Left ventricle myocardium inferior (tissue), 1 donor: ENCODE measurements at regions not wholly inside any gene's neighbourhood (a gene's known extent, or its start where the extent isn't known, plus 50 kb on each side); places are given as distances from the start of the nearest gene placed in this dataset.
"Not testable (repeated sequence)": the region's sequence is repeated elsewhere in the genome, so short reads cannot be mapped to it uniquely, and the experiment has no call there.

Experiments
- DNase-seq: peaks from one replicate; pipeline ENCODE4 v3.0.0-alpha.2; 2020
- H3K27ac ChIP-seq: fragments of 200-600 bp; replicated peaks from 2 replicates; pipeline ENCODE4 v1.8.0; 2021
- H3K27me3 ChIP-seq: fragments of 200-600 bp; 2 replicates; pipeline ENCODE4 v1.8.0; 2021; ENCODE audit warnings: low read depth
- H3K36me3 ChIP-seq: fragments of 200-600 bp; 2 replicates; pipeline ENCODE4 v1.8.0; 2021
- H3K4me1 ChIP-seq: fragments of 200-600 bp; 2 replicates; pipeline ENCODE4 v1.8.0; 2021
- H3K4me3 ChIP-seq: fragments of 200-600 bp; 2 replicates; pipeline ENCODE4 v1.8.0; 2021; ENCODE audit warnings: mild to moderate bottlenecking, moderate library complexity
- H3K9me3 ChIP-seq: fragments of 200-600 bp; replicated peaks from 2 replicates; pipeline ENCODE4 v1.8.0; 2021
- intact Hi-C: fragments of 100-400 bp; cut with micrococcal nuclease; formaldehyde crosslinking; loops from one replicate; pipeline ENCODE4 v1.11.0; 2022
- TF ChIP-seq, protein P1 (sequence below): fragments of 200-600 bp; IDR thresholded peaks from 2 replicates; pipeline ENCODE4 v1.8.0; 2021; ENCODE audit warnings: antibody characterized with exemption, mild to moderate bottlenecking, borderline replicate concordance
- donor health status: DM: no; HTN: yes; CAD: no; lungs with severe emphysema.

DNA sequence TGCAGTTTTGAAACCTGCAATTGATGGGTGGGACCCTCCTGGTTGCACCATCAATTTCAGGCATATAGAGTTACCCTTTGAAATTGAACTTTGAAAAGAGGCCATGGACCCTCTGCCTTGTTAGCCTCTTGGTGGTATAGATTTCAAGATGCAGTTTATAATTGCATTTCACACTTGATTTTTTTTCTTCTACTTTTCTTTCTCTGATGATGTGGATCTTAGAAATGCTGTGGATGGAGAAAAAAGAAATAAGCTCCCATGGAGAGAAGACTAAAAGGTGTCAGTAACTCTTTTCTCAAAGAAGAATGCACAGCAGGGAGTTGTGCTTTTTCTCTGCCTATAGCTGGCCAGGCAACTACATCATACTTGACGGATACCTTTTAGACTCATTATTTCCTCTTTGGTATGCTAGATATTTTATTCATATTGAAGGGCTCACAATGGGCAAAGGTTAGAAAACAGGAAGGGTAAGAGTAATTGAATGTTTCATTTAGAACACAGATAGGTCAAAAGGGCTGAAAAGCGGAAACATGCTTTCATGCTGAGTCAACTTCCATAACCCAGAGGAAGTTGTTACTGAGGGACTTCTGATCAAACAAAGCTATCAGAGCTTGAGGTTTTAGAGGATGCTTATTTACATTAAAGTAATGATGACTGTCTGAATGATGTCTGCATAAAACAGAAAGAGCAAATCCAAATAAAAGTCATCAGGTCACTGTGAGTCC, 773.2 kb upstream of the LRRN3 start:
- no peaks in the 10 kb centered on the region for H3K36me3 ChIP-seq

DNA sequence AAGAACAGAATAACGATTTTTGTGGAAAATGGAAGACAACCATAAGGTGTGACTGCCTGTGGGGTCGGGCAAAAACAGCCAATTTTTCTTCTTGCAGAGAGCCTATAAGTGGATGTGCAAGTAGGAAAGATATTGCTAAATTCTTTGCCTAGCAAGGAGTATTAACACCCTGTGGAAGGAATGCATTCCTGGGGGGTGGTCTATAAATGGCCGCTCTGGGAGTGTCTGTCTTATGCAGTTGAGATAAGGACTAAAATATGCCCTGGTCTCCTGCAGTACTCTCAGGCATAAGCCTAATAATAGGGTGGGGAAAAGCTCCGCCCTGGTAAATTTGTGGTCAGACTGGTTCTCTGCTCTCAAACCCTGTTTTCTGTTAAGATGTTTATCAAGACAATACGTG, 770.6 kb upstream of the LRRN3 start:
- DNase-seq, H3K4me1 ChIP-seq, H3K4me3 ChIP-seq, H3K27ac ChIP-seq, H3K27me3 ChIP-seq, intact Hi-C loops, H3K36me3 ChIP-seq: not testable (repeated sequence)
- peaks cover 24% of the 10 kb centered on the region for H3K9me3 ChIP-seq

More for the DNA sequence above, 773.2 kb upstream of the LRRN3 start:
- TF ChIP-seq, protein P1, sequence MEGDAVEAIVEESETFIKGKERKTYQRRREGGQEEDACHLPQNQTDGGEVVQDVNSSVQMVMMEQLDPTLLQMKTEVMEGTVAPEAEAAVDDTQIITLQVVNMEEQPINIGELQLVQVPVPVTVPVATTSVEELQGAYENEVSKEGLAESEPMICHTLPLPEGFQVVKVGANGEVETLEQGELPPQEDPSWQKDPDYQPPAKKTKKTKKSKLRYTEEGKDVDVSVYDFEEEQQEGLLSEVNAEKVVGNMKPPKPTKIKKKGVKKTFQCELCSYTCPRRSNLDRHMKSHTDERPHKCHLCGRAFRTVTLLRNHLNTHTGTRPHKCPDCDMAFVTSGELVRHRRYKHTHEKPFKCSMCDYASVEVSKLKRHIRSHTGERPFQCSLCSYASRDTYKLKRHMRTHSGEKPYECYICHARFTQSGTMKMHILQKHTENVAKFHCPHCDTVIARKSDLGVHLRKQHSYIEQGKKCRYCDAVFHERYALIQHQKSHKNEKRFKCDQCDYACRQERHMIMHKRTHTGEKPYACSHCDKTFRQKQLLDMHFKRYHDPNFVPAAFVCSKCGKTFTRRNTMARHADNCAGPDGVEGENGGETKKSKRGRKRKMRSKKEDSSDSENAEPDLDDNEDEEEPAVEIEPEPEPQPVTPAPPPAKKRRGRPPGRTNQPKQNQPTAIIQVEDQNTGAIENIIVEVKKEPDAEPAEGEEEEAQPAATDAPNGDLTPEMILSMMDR: no peak
- Histone ChIP-seq H3K27ac (no peak overlapping the region), H3K4me3 (no peak overlapping the region), H3K4me1 (no peaks in the 10 kb centered on the region), H3K27me3 (no peaks in the 10 kb centered on the region), H3K9me3 (peaks cover 24% of the 10 kb centered on the region)
- intact Hi-C loops: no loop called here
- no peak for DNase-seq

DNA sequence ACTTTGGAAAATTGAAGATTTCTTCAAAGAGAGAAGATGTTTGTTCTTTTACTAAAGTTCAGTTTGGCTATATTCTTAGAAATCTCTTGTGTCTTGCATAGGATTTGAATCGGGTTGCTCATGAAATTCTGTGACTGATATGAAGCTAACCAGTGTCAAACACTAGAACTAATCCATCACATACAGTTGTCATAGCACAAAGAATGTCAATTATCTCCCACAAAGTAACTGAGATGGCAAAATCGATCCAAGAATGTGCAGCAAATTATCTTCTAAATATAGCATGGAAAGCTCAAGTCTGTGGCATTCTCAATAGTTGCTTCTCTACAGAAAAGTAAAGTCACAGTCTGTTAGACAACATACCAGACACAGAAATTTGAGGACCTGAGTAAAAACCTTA, 768.1 kb upstream of the LRRN3 start:
- intact Hi-C loops: no loop called here
- H3K36me3 ChIP-seq: no peaks in the 10 kb centered on the region
- DNase-seq: no peak
- no peak overlapping the region for H3K27ac ChIP-seq
- TF ChIP-seq, protein P1: no peak
- no peak overlapping the region for H3K4me3 ChIP-seq
- no peaks in the 10 kb centered on the region for H3K4me1 ChIP-seq
- H3K27me3 ChIP-seq: no peaks in the 10 kb centered on the region
- peaks cover 24% of the 10 kb centered on the region for H3K9me3 ChIP-seq

DNA sequence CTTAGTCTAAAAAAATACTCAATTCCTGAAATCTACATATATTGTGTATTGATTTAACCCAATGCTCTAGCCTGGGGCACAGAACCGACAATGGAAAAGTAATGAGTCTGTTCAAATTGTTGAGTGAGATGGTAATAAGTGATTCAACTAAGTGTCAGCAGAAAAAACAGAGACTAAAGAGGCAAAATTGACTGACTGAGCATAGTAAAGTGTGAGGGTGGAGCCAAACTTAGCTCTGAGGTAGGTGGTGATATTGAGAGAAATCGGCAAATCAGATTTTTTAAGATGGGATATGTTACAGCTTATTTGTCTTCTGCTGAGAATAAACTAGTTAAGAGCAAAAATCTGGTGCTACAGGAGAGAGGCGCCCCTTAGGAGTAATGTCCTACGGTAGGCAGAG, 764.0 kb upstream of the LRRN3 start:
- H3K27me3 ChIP-seq: no peaks in the 10 kb centered on the region
- no peaks in the 10 kb centered on the region for H3K9me3 ChIP-seq
- H3K4me3 ChIP-seq: no peak overlapping the region
- no peak for DNase-seq
- intact Hi-C loops: no loop called here
- H3K27ac ChIP-seq: no peak overlapping the region
- no peaks in the 10 kb centered on the region for H3K4me1 ChIP-seq
- H3K36me3 ChIP-seq: no peaks in the 10 kb centered on the region
- TF ChIP-seq, protein P1: no peak

DNA sequence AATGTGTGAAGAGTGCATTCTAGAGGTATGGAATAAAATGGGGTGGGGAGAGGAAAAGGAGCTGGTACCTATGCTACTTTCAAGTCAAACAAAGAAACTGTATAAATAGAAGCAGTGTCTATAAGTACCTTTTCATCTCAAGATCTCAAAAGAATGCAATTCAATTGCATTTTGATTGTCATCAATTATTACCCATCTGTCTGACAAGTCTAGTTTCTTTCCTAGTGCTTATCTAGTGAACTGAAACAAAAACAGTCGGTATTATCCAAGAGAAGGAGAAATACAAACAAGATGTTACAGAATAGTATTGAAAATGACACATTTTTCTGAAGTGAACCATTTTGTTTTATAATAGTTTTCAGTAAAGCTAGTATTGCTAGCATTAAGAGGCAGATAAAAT, 754.5 kb upstream of the LRRN3 start:
- no peak for DNase-seq
- no peaks in the 10 kb centered on the region for H3K4me1 ChIP-seq
- intact Hi-C loops: no loop called here
- no peaks in the 10 kb centered on the region for H3K27me3 ChIP-seq
- H3K27ac ChIP-seq: no peak overlapping the region
- no peaks in the 10 kb centered on the region for H3K36me3 ChIP-seq
- TF ChIP-seq, protein P1: no peak
- H3K4me3 ChIP-seq: no peak overlapping the region
- peaks cover 3% of the 10 kb centered on the region for H3K9me3 ChIP-seq

DNA sequence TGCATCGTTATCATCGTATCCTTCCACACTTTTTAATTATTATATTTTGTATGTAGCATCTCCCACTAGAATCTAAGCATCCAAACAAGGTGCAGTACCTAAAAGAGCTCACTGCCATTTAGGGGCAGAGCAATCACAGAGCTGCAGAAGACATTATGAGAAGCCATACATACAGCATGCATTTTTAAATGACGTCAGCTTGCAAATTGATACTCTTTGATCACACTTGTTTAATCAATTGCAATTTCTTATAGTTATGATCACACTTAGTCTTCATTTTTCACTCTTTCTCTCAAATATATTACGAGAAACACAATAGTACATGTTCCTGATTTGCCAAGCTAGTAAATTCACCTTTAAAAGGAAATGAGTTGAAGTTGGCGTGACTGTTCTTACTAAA, 753.3 kb upstream of the LRRN3 start:
- H3K27ac ChIP-seq: no peak overlapping the region
- DNase-seq: no peak

More for the DNA sequence above, 753.3 kb upstream of the LRRN3 start:
- H3K36me3 ChIP-seq: no peaks in the 10 kb centered on the region
- no peak overlapping the region for H3K4me3 ChIP-seq
- no peaks in the 10 kb centered on the region for H3K4me1 ChIP-seq
- peaks cover 3% of the 10 kb centered on the region for H3K9me3 ChIP-seq
- H3K27me3 ChIP-seq: no peaks in the 10 kb centered on the region
- intact Hi-C loops: no loop called here
- TF ChIP-seq, protein P1: no peak
